Mesenchymal stem cell (in vitro differentiated cells and primary cell): ENCODE measurements at regions not wholly inside any gene's neighbourhood (a gene's known extent, or its start where the extent isn't known, plus 50 kb on each side); places are given as distances from the start of the nearest gene placed in this dataset.

Source experiments
- DNase-seq: peaks from one replicate; pipeline ENCODE4 v3.0.0-alpha.2; 2013
- H2AFZ ChIP-seq: one replicate; pipeline ENCODE4 v1.6.1; 2013; ENCODE audit warnings: low read depth, mild to moderate bottlenecking, control low read depth, inconsistent platforms, low read length, moderate library complexity
- H2AK5ac ChIP-seq: 2 replicates; pipeline ENCODE4 v1.6.1; 2013; ENCODE audit warnings: low read length, moderate library complexity, mild to moderate bottlenecking, inconsistent platforms; ENCODE audit not compliant: severe bottlenecking
- H2BK120ac ChIP-seq: one replicate; pipeline ENCODE4 v1.6.1; 2013; ENCODE audit warnings: low read depth, mild to moderate bottlenecking, inconsistent platforms, low read length, moderate library complexity
- H2BK12ac ChIP-seq, 2 experiments: one replicate each; pipeline ENCODE4 v1.6.1; 2013; ENCODE audit warnings: inconsistent platforms in 2 of 2, low read length in 2 of 2, mild to moderate bottlenecking in 2 of 2, moderate library complexity in 2 of 2, control low read depth in 1 of 2
- H2BK15ac ChIP-seq: one replicate; pipeline ENCODE4 v1.6.1; 2013; ENCODE audit warnings: mild to moderate bottlenecking, low read depth, inconsistent platforms; ENCODE audit not compliant: poor library complexity, severe bottlenecking
- H2BK5ac ChIP-seq: 2 replicates; pipeline ENCODE4 v1.6.1; 2013; ENCODE audit warnings: low read depth, mild to moderate bottlenecking, low read length, control low read depth, inconsistent platforms; ENCODE audit not compliant: poor library complexity, severe bottlenecking
- H3K14ac ChIP-seq, 2 experiments: one replicate each; pipeline ENCODE4 v1.6.1; 2013; ENCODE audit warnings: inconsistent platforms in 2 of 2, low read length in 2 of 2, control low read depth in 1 of 2, mild to moderate bottlenecking in 1 of 2, moderate library complexity in 1 of 2
- H3K18ac ChIP-seq, 2 experiments: one replicate each; pipeline ENCODE4 v1.6.1; 2013; ENCODE audit warnings: inconsistent platforms in 2 of 2, low read length in 2 of 2, control low read depth in 1 of 2, low read depth in 1 of 2, mild to moderate bottlenecking in 1 of 2
- H3K23ac ChIP-seq, 2 experiments: one replicate each; pipeline ENCODE4 v1.6.1; 2013; ENCODE audit warnings: inconsistent platforms in 2 of 2, low read length in 2 of 2, mild to moderate bottlenecking in 2 of 2, moderate library complexity in 2 of 2, control low read depth in 1 of 2
- H3K27ac ChIP-seq: 2 replicates; pipeline ENCODE4 v1.5.1; 2013; ENCODE audit warnings: mild to moderate bottlenecking, moderate library complexity, low read length, control low read depth, inconsistent platforms; ENCODE audit not compliant: poor library complexity, severe bottlenecking
- H3K27me3 ChIP-seq, 2 experiments: 2 replicates each; pipeline versions ENCODE4 v1.6.1 to v1.7.0; 2013; ENCODE audit warnings: low read length in 2 of 2, mild to moderate bottlenecking in 2 of 2, moderate library complexity in 2 of 2, control low read depth in 1 of 2, inconsistent platforms in 1 of 2; ENCODE audit not compliant: control insufficient read depth in 1 of 2, insufficient read depth in 1 of 2
- H3K36me3 ChIP-seq, 2 experiments: 2 replicates each; pipeline versions ENCODE4 v1.6.1 to v1.7.0; 2013; ENCODE audit warnings: low read length in 2 of 2, control low read depth in 1 of 2, inconsistent platforms in 1 of 2, low read depth in 1 of 2, mild to moderate bottlenecking in 1 of 2; ENCODE audit not compliant: insufficient read depth in 2 of 2, control insufficient read depth in 1 of 2
- H3K4ac ChIP-seq, 2 experiments: one replicate each; pipeline ENCODE4 v1.6.1; 2013; ENCODE audit warnings: inconsistent platforms in 2 of 2, low read length in 2 of 2, mild to moderate bottlenecking in 2 of 2, moderate library complexity in 2 of 2, control low read depth in 1 of 2, low read depth in 1 of 2
- H3K4me1 ChIP-seq: 2 replicates; pipeline ENCODE4 v1.6.1; 2013; ENCODE audit warnings: low read depth, low read length, control low read depth; ENCODE audit not compliant: control insufficient read depth, insufficient read depth
- H3K4me2 ChIP-seq: 2 replicates; pipeline ENCODE4 v1.6.1; 2013; ENCODE audit warnings: low read length, mild to moderate bottlenecking, inconsistent platforms; ENCODE audit not compliant: poor library complexity, severe bottlenecking
- H3K4me3 ChIP-seq, 2 experiments: 2 replicates each; pipeline versions ENCODE4 v1.5.1 to v1.7.0; 2013; ENCODE audit warnings: low read length in 2 of 2, mild to moderate bottlenecking in 2 of 2, control low read depth in 1 of 2, low read depth in 1 of 2; ENCODE audit not compliant: insufficient read depth in 1 of 2
- H3K79me1 ChIP-seq: replicated peaks from 2 replicates; pipeline ENCODE4 v1.6.1; 2013; ENCODE audit warnings: mild to moderate bottlenecking, control low read depth, low read length, inconsistent platforms; ENCODE audit not compliant: poor library complexity, severe bottlenecking
- H3K9ac ChIP-seq: 2 replicates; pipeline ENCODE4 v1.7.0; 2013; ENCODE audit warnings: mild to moderate bottlenecking, low read length, moderate library complexity
- H3K9me3 ChIP-seq: 2 replicates; pipeline ENCODE4 v1.7.0; 2013; ENCODE audit warnings: mild to moderate bottlenecking, low read length; ENCODE audit not compliant: control insufficient read depth
- H4K8ac ChIP-seq: one replicate; pipeline ENCODE4 v1.6.1; 2013; ENCODE audit warnings: inconsistent platforms, mild to moderate bottlenecking, low read length, moderate library complexity
- H4K91ac ChIP-seq: one replicate; pipeline ENCODE4 v1.6.1; 2013; ENCODE audit warnings: mild to moderate bottlenecking, low read length, inconsistent platforms
- WGBS: methylation state at CpG from one replicate; pipeline ENCODE4 v1.1.7; 2013; ENCODE audit warnings: mixed read lengths; 5-methylcytosine and 5-hydroxymethylcytosine counted together

- Histone ChIP-seq H2AFZ (no peak overlapping the region), H3K4ac (no peak overlapping the region), H3K27me3 (no peaks in the 10 kb centered on the region), H3K4me2 (no peak overlapping the region), H3K4me1 (no peaks in the 10 kb centered on the region), H3K9me3 (no peaks in the 10 kb centered on the region), H4K8ac (no peak overlapping the region), H3K14ac (no peak overlapping the region), H3K79me1 (no peaks in the 10 kb centered on the region), H4K91ac (no peak overlapping the region), H3K36me3 (no peaks in the 10 kb centered on the region), H2BK120ac (no peak overlapping the region), H3K23ac (no peak overlapping the region), H2BK5ac (no peak overlapping the region), H3K18ac (no peak overlapping the region), H2AK5ac (no peak overlapping the region), H3K27ac (no peak overlapping the region), H2BK15ac (no peak overlapping the region), H2BK12ac (no peak overlapping the region), H3K4me3 (no peak overlapping the region), H3K9ac (no peak overlapping the region)
- DNase-seq = no peak
- WGBS = 64% methylated on average over 2 of the region's 4 CpGs
Observed at GRCh38 chr10:8913720-8914119, 859.2 kb downstream of the GATA3 start.

DNA sequence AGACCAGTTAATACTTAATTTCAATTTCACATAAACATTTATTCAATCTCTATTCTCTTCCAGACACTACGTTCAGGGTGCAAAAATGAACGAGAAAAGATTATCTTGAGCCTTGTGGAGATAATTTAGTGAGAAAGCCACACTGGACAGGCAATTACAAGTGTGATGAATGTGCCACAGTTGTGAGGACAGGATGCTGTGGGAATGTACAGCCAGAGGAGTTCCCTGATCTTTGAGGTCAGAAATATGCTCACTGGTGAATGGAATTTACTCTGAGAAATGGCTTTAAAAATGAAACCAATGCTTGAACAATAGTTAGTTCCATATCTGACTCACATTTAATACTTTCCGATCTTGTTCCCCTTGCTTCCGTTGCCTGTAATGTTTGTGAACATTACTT is 864.8 kb downstream of the GATA3 start:
- Histone ChIP-seq H4K8ac (no peak overlapping the region), H3K4ac (no peak overlapping the region), H3K27ac (no peak overlapping the region), H3K9ac (no peak overlapping the region), H4K91ac (no peak overlapping the region), H3K4me3 (no peak overlapping the region), H3K9me3 (no peaks in the 10 kb centered on the region), H3K23ac (no peak overlapping the region), H3K14ac (no peak overlapping the region), H2BK12ac (no peak overlapping the region), H3K36me3 (no peaks in the 10 kb centered on the region), H2BK5ac (no peak overlapping the region), H3K4me1 (no peaks in the 10 kb centered on the region), H3K27me3 (no peaks in the 10 kb centered on the region), H3K4me2 (no peak overlapping the region), H2BK120ac (no peak overlapping the region), H2AFZ (no peak overlapping the region), H3K79me1 (no peaks in the 10 kb centered on the region), H2AK5ac (no peak overlapping the region), H2BK15ac (no peak overlapping the region), H3K18ac (no peak overlapping the region)
- 50% methylated on average over 4 of the region's 4 CpGs for WGBS
- DNase-seq = peak; percentile 71

DNA sequence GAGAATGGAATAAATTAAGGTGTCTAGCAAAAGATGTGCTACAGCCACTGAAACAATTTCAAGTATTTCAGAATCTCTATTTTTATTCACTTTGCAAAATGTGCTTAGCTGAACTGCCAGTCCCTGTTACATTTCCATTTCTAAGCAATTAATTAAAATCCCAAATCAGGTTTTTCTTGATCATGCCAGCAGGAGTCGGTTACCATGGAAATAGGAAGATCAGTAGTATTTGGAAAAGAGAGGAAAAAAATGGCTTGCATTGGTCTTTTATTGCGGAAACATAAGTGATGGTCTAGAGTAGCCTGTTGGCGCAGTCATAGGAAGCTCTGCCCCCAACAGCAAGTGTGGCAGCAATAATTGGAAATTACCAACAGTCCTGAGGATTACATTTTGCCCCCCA is 867.1 kb downstream of the GATA3 start:
- Histone ChIP-seq H2BK15ac (no peak overlapping the region), H3K36me3 (no peaks in the 10 kb centered on the region), H2BK5ac (no peak overlapping the region), H4K91ac (no peak overlapping the region), H4K8ac (no peak overlapping the region), H3K4ac (no peak overlapping the region), H3K27ac (no peak overlapping the region), H3K9me3 (no peaks in the 10 kb centered on the region), H3K27me3 (no peaks in the 10 kb centered on the region), H3K4me3 (no peak overlapping the region), H3K14ac (no peak overlapping the region), H3K4me2 (no peak overlapping the region), H3K4me1 (no peaks in the 10 kb centered on the region), H3K9ac (no peak overlapping the region), H3K79me1 (no peaks in the 10 kb centered on the region), H3K23ac (no peak overlapping the region), H2BK120ac (no peak overlapping the region), H3K18ac (no peak overlapping the region), H2AFZ (no peak overlapping the region), H2AK5ac (no peak overlapping the region), H2BK12ac (no peak overlapping the region)
- DNase-seq = no peak
- 80% methylated on average over 3 of the region's 3 CpGs for WGBS

DNA sequence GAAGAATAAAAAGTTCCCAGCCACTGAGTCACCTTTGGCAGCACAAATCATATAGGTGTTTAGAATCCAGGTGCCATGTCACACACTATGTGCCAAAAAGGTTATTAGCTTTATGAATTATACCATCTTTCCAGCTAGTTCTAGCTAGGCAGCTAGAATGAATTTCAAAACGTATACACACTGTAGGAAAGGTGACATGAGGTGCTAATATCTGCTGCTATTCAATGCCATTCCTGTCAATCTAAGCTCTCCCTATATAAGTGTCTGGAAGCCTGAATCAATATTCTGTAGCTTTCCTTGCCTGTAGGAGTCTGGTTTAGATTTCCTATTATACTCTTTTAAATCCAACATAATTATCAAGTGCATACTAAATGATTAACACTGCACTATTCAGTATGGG is 868.6 kb downstream of the GATA3 start:
- Histone ChIP-seq H2AFZ (no peak overlapping the region), H3K4me1 (no peaks in the 10 kb centered on the region), H3K79me1 (no peaks in the 10 kb centered on the region), H3K4me3 (no peak overlapping the region), H3K14ac (no peak overlapping the region), H3K23ac (no peak overlapping the region), H2BK12ac (no peak overlapping the region), H3K4ac (no peak overlapping the region), H2AK5ac (no peak overlapping the region), H3K36me3 (no peaks in the 10 kb centered on the region), H4K8ac (no peak overlapping the region), H2BK5ac (no peak overlapping the region), H3K9ac (no peak overlapping the region), H3K18ac (no peak overlapping the region), H3K4me2 (no peak overlapping the region), H2BK15ac (no peak overlapping the region), H3K27ac (no peak overlapping the region), H4K91ac (no peak overlapping the region), H3K27me3 (no peaks in the 10 kb centered on the region), H3K9me3 (no peaks in the 10 kb centered on the region), H2BK120ac (no peak overlapping the region)
- DNase-seq = no peak
- 83% methylated on average over 1 of the region's 1 CpG for WGBS
